GM21576 (cell line): ENCODE measurements at regions not wholly inside any gene's neighbourhood (a gene's known extent, or its start where the extent isn't known, plus 50 kb on each side); places are given as distances from the start of the nearest gene placed in this dataset.
"Not testable (repeated sequence)": the region's sequence is repeated elsewhere in the genome, so short reads cannot be mapped to it uniquely, and the experiment has no call there.

Experiments used
- ATAC-seq: cut with Tn5 transposase; IDR thresholded peaks from one replicate; pipeline ENCODE4 v1.9.1; 2021; ENCODE audit warnings: mild to moderate bottlenecking, moderate library complexity; ENCODE audit not compliant: unreplicated experiment

GRCh38 chr1:219560856-219561255, 52.0 kb downstream of the ZC3H11B start:
- ATAC-seq = no peak

- ATAC-seq = no peak
Measured at GRCh38 chr1:219559899-219560298, 53.0 kb downstream of the ZC3H11B start.

DNA sequence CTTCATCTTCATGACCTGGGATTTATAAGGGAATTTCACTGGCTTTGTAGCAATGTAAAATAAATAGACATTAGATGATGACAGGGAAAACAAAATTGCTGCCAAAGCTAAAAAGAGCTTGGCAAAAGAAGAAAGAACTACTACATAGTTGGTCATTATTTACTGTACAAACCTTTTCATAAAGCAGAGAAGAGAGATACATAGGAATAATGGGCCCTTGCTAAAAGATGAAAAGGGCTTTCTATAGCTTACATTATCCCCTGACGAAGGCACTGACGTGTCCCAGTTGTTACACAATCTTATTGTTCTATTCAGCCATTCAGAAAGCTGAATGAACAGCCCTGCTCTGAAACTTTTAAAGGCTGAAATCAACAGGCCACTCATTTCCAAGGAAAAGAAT, 57.1 kb downstream of the ZC3H11B start:
- no peak for ATAC-seq

- ATAC-seq = no peak
Measured at GRCh38 chr1:219555031-219555692, 57.7 kb downstream of the ZC3H11B start.

DNA sequence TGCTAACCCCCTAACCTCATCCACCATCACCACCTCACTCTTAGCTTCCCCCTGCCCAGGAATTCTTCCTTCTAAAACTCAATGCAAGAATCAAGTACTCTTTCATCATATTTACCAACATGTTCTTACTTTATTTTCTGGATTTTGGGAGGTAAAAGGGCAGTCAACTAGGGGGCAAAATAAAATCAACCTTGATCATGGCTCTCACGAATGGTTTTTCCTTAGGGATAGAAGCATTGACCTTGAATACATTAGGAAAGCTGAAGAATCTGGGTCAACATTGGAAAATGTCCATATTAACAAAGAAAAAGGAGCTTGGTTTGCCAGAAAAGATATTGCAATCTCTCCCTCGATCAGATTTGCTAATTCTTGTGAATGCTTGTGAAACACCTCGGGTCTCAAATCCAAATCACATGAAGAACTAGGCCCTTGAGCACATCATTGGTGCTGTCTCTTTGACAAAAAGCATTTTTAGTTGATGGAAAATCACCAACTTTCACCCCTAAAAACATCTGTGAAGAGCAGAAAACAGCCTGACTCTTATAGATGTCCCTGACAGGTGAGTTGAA, 58.9 kb downstream of the ZC3H11B start:
- no peak for ATAC-seq

DNA sequence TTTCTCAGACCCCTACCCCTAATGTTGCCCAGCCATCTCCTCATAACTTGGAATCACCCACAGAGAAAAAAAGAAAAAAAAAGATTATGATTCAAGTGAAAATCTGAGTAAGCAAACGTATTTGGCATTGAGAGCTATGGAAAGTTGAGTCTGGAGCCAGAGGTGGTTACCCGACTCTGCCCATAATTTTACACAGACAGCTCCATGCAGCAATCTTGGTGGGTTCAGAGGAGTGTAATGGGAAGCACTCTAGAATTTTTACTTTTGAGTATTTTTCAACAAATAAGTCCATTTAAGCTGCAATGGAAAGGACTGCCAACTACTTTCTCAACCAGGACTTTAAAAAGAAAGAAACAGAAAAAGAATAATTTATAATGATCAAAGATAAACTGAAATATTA, 62.7 kb downstream of the ZC3H11B start:
- ATAC-seq = no peak

- ATAC-seq = no peak
Measured at GRCh38 chr1:219549215-219549614, 63.7 kb downstream of the ZC3H11B start.

- no peak for ATAC-seq
Measured at GRCh38 chr1:219548386-219548785, 64.5 kb downstream of the ZC3H11B start.

GRCh38 chr1:219545756-219546155, 67.1 kb downstream of the ZC3H11B start:
- not testable (repeated sequence) for ATAC-seq

- ATAC-seq = no peak
Measured at GRCh38 chr1:219544163-219544846, 68.6 kb downstream of the ZC3H11B start.

- no peak for ATAC-seq
Measured at GRCh38 chr1:219542828-219543518, 69.9 kb downstream of the ZC3H11B start.

DNA sequence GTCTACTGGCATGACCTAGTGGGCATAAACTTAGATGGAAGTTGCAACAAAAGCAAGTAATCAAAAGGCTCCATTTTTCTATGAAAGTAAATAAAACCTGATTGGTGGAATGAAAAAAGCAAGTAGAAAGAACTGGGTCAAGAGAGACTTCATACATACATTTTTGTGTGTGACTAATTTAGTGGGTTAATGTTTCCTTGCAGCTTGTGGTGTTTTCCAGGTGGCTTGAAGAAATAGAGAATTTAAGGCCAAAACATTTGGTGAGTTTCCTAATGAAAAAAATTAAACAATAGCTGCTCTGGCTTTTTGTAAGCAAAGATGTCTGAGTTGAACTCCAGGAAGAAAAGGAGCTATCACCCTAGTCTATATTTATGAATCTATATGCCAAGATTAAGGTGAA, 71.0 kb downstream of the ZC3H11B start:
- ATAC-seq = no peak

- no peak for ATAC-seq
Measured at GRCh38 chr1:219539645-219540254, 73.2 kb downstream of the ZC3H11B start.

DNA sequence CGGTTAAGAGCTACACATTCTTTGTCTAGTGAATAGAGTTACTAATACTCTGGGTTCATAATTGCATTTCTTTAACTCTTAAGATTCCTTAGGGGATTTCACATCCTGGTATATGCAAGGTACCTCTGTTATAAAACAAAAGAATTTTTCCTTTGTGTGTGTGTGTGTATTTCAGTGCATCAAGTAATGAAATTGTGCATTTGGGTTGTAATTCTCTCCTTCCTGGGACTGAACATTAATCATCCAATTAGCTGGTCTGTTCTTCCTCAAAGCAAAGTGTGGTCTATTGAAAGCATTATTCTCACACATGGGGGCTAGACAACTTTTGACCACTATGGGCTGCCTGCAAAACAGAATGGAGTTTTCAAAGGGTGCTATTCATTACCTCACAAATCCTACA, 74.0 kb downstream of the ZC3H11B start:
- ATAC-seq = no peak

- ATAC-seq = no peak
Measured at GRCh38 chr1:219537223-219537631, 75.7 kb downstream of the ZC3H11B start.

DNA sequence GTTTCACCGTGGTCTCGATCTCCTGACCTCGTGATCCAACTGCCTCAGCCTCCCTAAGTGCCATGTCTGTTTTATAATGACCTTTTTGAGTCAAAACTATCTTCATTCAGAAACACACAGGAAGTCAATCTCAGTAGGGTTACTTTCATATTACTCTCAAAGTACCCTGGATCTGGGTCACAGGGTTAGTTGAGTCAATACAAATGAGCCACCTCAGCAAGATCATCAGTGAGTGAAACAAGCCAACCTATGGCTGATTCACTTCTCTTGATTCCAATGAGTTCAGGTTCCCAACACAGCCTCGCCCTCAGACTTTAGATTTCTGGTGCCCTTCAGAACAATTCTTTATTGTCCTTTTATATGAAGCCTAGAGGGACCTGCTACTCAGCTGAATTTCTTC, 76.9 kb downstream of the ZC3H11B start:
- ATAC-seq = no peak

DNA sequence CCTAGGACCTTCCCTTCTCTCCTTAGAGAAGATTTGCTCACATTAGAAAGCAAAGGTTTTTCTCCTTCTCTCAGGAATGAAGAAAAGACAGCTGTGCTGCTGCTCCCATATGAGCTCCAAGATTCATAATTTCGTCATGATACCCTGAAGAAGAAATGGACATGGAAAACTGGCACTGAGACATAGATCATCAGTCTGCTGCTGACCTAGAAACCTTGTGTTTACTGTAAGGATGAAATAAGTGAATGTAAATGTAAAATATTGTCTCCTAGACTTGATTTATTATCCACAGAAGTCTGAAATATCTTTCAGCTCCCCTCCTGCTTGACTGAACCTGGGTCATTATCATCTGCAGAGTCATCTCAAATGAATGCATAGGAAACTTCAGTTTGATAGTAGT, 77.9 kb downstream of the ZC3H11B start:
- no peak for ATAC-seq

DNA sequence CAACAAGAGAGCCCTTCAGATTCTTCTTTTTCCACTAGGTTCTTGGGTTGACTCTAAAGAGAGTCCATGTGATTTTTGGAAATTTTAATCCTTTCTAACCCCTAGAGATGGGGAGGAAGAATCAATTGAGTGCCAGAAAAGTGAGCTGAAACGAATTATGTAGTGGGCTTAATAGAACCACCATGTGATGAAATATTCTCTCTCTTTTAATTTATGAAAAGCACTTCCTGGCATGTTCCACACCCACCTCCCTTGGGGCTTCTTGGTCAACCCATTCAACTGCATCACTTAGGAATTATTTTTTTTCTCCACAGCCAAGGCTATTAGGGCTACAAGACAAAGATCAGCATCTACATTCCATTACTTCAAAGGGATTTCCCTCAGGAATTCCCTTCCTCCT, 79.6 kb downstream of the ZC3H11B start:
- no peak for ATAC-seq

DNA sequence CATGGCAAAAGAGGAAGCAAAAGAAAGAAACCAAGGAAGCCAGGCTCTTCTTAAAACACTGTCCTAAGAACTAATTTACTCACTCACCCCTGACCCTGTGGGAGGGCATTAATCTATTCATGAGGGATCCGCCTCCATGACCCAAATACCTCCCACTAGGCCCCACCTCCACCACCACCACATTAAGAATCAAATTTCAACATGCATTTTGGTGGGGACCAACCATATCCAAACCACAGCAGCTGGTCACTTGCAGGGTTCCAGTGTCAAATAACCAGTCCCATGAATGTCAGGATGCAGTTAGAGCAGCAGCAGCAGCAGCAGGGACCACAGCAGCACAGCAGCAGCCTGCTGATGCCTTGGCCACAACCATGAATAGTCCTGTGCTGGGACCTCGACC, 83.8 kb downstream of the ZC3H11B start:
- ATAC-seq = no peak

DNA sequence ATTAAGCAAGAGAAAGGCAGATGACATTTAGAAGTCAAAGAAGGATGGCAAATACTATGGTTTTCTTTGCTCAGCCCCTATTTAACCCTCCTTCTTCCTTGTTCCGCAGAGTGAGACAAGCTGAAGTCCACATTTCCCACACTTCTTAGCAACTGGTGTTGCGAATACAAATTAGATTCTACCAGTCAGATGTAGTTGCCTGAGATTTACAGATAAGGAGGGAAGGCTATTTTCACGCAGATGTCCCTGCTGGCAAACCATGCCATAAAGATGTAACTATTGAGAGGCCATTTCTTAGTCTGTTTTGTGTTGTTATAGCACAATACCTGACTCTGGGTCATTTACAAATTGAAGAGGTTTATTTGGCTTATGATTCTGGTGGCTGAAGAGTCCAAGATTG, 84.3 kb downstream of the ZC3H11B start:
- ATAC-seq = no peak

DNA sequence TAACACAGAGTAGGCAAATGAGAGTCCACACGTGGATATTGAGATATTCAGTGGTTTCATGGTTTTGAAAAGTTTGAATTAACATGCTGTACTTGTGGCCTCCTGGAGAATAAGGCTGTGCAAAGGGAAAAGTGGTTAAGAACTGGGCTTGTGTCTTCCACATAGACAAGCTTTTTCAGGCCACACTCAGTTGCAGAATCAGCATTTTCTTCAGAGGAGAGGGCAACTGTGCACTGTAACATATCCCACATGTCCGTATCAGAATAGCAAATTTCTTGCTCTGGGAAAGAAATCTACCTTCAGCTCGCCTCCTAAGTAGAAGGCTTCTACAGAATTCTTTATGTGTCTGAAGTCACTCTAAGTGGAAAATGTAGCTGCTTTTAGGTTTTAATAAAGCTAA, 84.9 kb downstream of the ZC3H11B start:
- ATAC-seq = no peak
